ENCODE measurements at regions not wholly inside any gene's neighbourhood (a gene's known extent, or its start where the extent isn't known, plus 50 kb on each side); places are given as distances from the start of the nearest gene placed in this dataset.

- Histone ChIP-seq H3K9me3 (no peaks in the 10 kb centered on the region), H3K4me3 (no peak overlapping the region), H3K27me3 (no peaks in the 10 kb centered on the region), H3K36me3 (no peaks in the 10 kb centered on the region), H3K4me1 (ENCODE audit: insufficient read depth) (no peaks in the 10 kb centered on the region), H3K27ac (no peak overlapping the region)
- TF ChIP-seq EP300 (IDR thresholded peaks at IDR 0.05) (no peak), CTCF (IDR thresholded peaks at IDR 0.05) (no peak), POLR2A (IDR thresholded peaks at IDR 0.05) (no peak)
- no peak for DNase-seq
- intact Hi-C loops (cut with DNase I) = no loop called here
- 96 to 97% (median 96%) methylated on average over 4 of the region's 4 CpGs for WGBS, 3 donors
Measured at GRCh38 chr7:18363751-18364380, 131.7 kb upstream of the HDAC9 start.

- no peaks in the 10 kb centered on the region for H3K36me3 ChIP-seq
- no peak overlapping the region for H3K27ac ChIP-seq
- no peaks in the 10 kb centered on the region for H3K4me1 ChIP-seq (ENCODE audit: insufficient read depth)
- H3K9me3 ChIP-seq = no peaks in the 10 kb centered on the region
- intact Hi-C loops (cut with DNase I) = no loop called here
- no peak for TF ChIP-seq CTCF (IDR thresholded peaks at IDR 0.05)
- no peak for TF ChIP-seq EP300 (IDR thresholded peaks at IDR 0.05)
- no peak for TF ChIP-seq POLR2A (IDR thresholded peaks at IDR 0.05)
- H3K27me3 ChIP-seq = no peaks in the 10 kb centered on the region
- H3K4me3 ChIP-seq = no peak overlapping the region
- WGBS, 3 donors = 70 to 73% (median 72%) methylated on average over 2 of the region's 2 CpGs
- DNase-seq = no peak
Measured at GRCh38 chr7:18364396-18364795, 131.2 kb upstream of the HDAC9 start.

GRCh38 chr7:18366394-18366793 lies 129.2 kb upstream of the HDAC9 start:
- 77 to 93% (median 88%) methylated on average over 1 of the region's 1 CpG for WGBS, 3 donors
- no peaks in the 10 kb centered on the region for H3K4me1 ChIP-seq (ENCODE audit: insufficient read depth)
- no peaks in the 10 kb centered on the region for H3K9me3 ChIP-seq
- TF ChIP-seq EP300 (IDR thresholded peaks at IDR 0.05) = no peak
- no peak for TF ChIP-seq CTCF (IDR thresholded peaks at IDR 0.05)
- TF ChIP-seq POLR2A (IDR thresholded peaks at IDR 0.05) = no peak
- no peaks in the 10 kb centered on the region for H3K36me3 ChIP-seq
- H3K27ac ChIP-seq = no peak overlapping the region
- DNase-seq = no peak
- H3K27me3 ChIP-seq = no peaks in the 10 kb centered on the region
- intact Hi-C loops (cut with DNase I) = no loop called here
- no peak overlapping the region for H3K4me3 ChIP-seq

- Histone ChIP-seq H3K27me3 (no peaks in the 10 kb centered on the region), H3K36me3 (no peaks in the 10 kb centered on the region), H3K9me3 (no peaks in the 10 kb centered on the region), H3K4me1 (ENCODE audit: insufficient read depth) (no peaks in the 10 kb centered on the region), H3K27ac (no peak overlapping the region), H3K4me3 (no peak overlapping the region)
- no peak for DNase-seq
- WGBS, 3 donors = 39 to 53% (median 43%) methylated on average over 1 of the region's 1 CpG
- TF ChIP-seq CTCF (IDR thresholded peaks at IDR 0.05) (no peak), POLR2A (IDR thresholded peaks at IDR 0.05) (no peak), EP300 (IDR thresholded peaks at IDR 0.05) (no peak)
- intact Hi-C loops (cut with DNase I) = no loop called here
Measured at GRCh38 chr7:18369011-18369410, 126.5 kb upstream of the HDAC9 start.
